GM12892 (cell line): ENCODE measurements at regions not wholly inside any gene's neighbourhood (a gene's known extent, or its start where the extent isn't known, plus 50 kb on each side); places are given as distances from the start of the nearest gene placed in this dataset.

Experiments used
- POLR2A ChIP-seq: IDR thresholded peaks from 2 replicates; pipeline ENCODE4 v1.6.1; 2011; ENCODE audit warnings: low read depth, low read length, control low read depth
- POLR2AphosphoS5 ChIP-seq: IDR thresholded peaks from 2 replicates; pipeline ENCODE4 v1.6.1; 2011; ENCODE audit warnings: low read depth, low read length, control low read depth
- TAF1 ChIP-seq: IDR thresholded peaks from 2 replicates; pipeline ENCODE4 v1.6.1; 2011; ENCODE audit warnings: low read depth, mild to moderate bottlenecking, control low read depth, low read length, borderline replicate concordance

DNA sequence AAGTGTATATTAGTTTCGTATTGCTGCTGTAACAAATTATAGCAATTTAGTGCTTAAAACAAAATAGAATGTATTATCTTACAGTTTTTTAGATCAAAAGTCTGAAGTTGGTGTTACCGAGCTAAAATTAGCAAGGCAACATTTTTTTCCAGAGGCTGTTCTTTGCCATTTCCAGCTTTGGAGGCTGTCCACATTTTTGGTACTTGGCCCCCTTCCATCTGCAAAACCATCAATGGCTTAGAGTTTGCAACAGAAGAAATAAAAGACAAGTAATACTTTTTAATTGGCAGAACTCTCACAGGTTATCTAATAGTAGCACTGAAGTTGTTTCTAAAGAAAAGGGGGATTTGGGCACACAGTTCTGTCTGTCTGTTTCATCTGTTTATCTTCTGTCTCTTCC lies 1248.5 kb downstream of the ROBO1 start:
- no peak for TF ChIP-seq POLR2AphosphoS5
- no peak for TF ChIP-seq TAF1
- no peak for TF ChIP-seq POLR2A
